HepG2 (cell line): ENCODE measurements at regions not wholly inside any gene's neighbourhood (a gene's known extent, or its start where the extent isn't known, plus 50 kb on each side); places are given as distances from the start of the nearest gene placed in this dataset.

Experiments used
- ATAC-seq: fragments of 200-7000 bp; cut with Tn5 transposase; 3 replicates; pipeline ENCODE4 v1.9.1; 2020; ENCODE audit warnings: mild to moderate bottlenecking, moderate library complexity
- BruUV-seq: library from RNA; stranded (reverse); fragments of 400-500 nt; replicated peaks from 2 replicates; lab custom pipeline; 2021; lab: Mats Ljungman, UMichigan
- CTCF ChIA-PET: fragments of 300-600 bp; formaldehyde crosslinking; extraction: SDS; loops from one replicate; lab custom pipeline; 2021; ENCODE audit warnings: low total read pairs, inconsistent platforms, low intra/inter-chr PET ratio; lab: Yijun Ruan, JAX
- POLR2A ChIA-PET: fragments of 350-600 bp; sonication (Branson Sonifier 250); formaldehyde crosslinking; loops from one replicate; lab custom pipeline; 2020; ENCODE audit warnings: antibody characterized with exemption, inconsistent platforms; lab: Yijun Ruan, JAX
- DNase-seq: peaks from one replicate; pipeline ENCODE4 v3.0.0-alpha.2; 2015; ENCODE audit warnings: low spot score
- FAIRE-seq: peaks from 3 replicates; lab custom pipeline; 2011; peaks lifted over from hg19 to GRCh38; lab: Jason Lieb, UNC
- H2AFZ ChIP-seq: one replicate; pipeline ENCODE4 v1.6.1; 2011; ENCODE audit warnings: low read length, inconsistent platforms
- H3K27ac ChIP-seq: fragments of 300-600 bp; 3 replicates; pipeline ENCODE4 v1.8.0; 2011; ENCODE audit warnings: mixed run types, mild to moderate bottlenecking, mixed read lengths, low read length, inconsistent platforms; ENCODE audit not compliant: insufficient read depth; ENCODE audit errors: extremely low read length
- H3K27me3 ChIP-seq, 2 experiments: fragments of 200-600 bp in 1 of 2; 2 replicates in 1 of 2; 3 replicates in 1 of 2; pipeline versions ENCODE4 v1.6.0 to v1.8.0; 2011; ENCODE audit warnings: low read length in 2 of 2, mild to moderate bottlenecking in 2 of 2, moderate library complexity in 2 of 2, inconsistent platforms in 1 of 2; ENCODE audit not compliant: insufficient read depth in 2 of 2, control insufficient read depth in 1 of 2
- H3K36me3 ChIP-seq, 2 experiments: fragments of 200-600 bp in 1 of 2; replicated peaks in 1 of 2; 2 replicates in 1 of 2; 3 replicates in 1 of 2; pipeline versions ENCODE4 v1.5.1 to v1.8.0; 2011; ENCODE audit warnings: low read length in 2 of 2, inconsistent platforms in 1 of 2; ENCODE audit not compliant: insufficient read depth in 2 of 2, control insufficient read depth in 1 of 2
- H3K4me1 ChIP-seq: 2 replicates; pipeline ENCODE4 v1.5.1; 2012; ENCODE audit warnings: low read length, inconsistent platforms; ENCODE audit not compliant: insufficient read depth
- H3K4me2 ChIP-seq: 2 replicates; pipeline ENCODE4 v1.6.0; 2011; ENCODE audit warnings: low read depth, low read length, inconsistent platforms
- H3K4me3 ChIP-seq, 3 experiments: fragments of 200-600 bp in 1 of 3; sonication (generic), shearing (Covaris generic) in 1 of 3; replicated peaks in 1 of 3; 2 replicates each; pipeline ENCODE4 v1.5.1; 2011 to 2016; ENCODE audit warnings: low read length in 3 of 3, inconsistent platforms in 2 of 3, low read depth in 2 of 3, mild to moderate bottlenecking in 2 of 3, control low read depth in 1 of 3, mixed read lengths in 1 of 3; ENCODE audit not compliant: insufficient read depth in 1 of 3
- H3K79me2 ChIP-seq: one replicate; pipeline ENCODE4 v1.6.1; 2011; ENCODE audit warnings: low read length, inconsistent platforms; ENCODE audit not compliant: insufficient read depth
- H3K9ac ChIP-seq: 2 replicates; pipeline ENCODE4 v1.6.0; 2011; ENCODE audit warnings: mild to moderate bottlenecking, low read depth, low read length, inconsistent platforms; ENCODE audit not compliant: insufficient read depth
- H3K9me3 ChIP-seq: 2 replicates; pipeline ENCODE4 v1.5.1; 2012; ENCODE audit warnings: mild to moderate bottlenecking, low read length
- H4K20me1 ChIP-seq: 2 replicates; pipeline ENCODE4 v1.6.0; 2011; ENCODE audit warnings: inconsistent platforms, mild to moderate bottlenecking, low read length, moderate library complexity; ENCODE audit not compliant: insufficient read depth
- MTF1 ChIP-seq: sonication (generic); formaldehyde crosslinking; IDR thresholded peaks from 2 replicates; pipeline ENCODE4 v1.5.0; 2020; ENCODE audit warnings: missing genetic modification reagents
- NR1H2 ChIP-seq: sonication (generic); formaldehyde crosslinking; IDR thresholded peaks from 2 replicates; pipeline ENCODE4 v1.8.1; 2022; ENCODE audit warnings: low read depth, missing genetic modification reagents, borderline replicate concordance
- PHF8 ChIP-seq: sonication (generic); formaldehyde crosslinking; IDR thresholded peaks from 2 replicates; pipeline ENCODE4 v1.5.0; 2020; ENCODE audit warnings: missing genetic modification reagents
- SKI ChIP-seq: fragments of 450-650 bp; IDR thresholded peaks from one replicate; pipeline ENCODE4 v1.6.1; 2018; ENCODE audit warnings: mild to moderate bottlenecking; ENCODE audit not compliant: partially characterized antibody
- TBP ChIP-seq: sonication (generic); formaldehyde crosslinking; IDR thresholded peaks from 2 replicates; pipeline ENCODE4 v1.5.0; 2020; ENCODE audit warnings: missing genetic modification reagents
- ZNF484 ChIP-seq: sonication (generic); formaldehyde crosslinking; IDR thresholded peaks from 2 replicates; pipeline ENCODE4 v1.5.1; 2020; ENCODE audit warnings: mild to moderate bottlenecking, low read depth, missing genetic modification reagents, borderline replicate concordance
- ZNF547 ChIP-seq: sonication (generic); formaldehyde crosslinking; IDR thresholded peaks from 2 replicates; pipeline ENCODE4 v1.5.1; 2020; ENCODE audit warnings: mild to moderate bottlenecking, missing genetic modification reagents
- ZNF7 ChIP-seq: IDR thresholded peaks from 2 replicates; pipeline ENCODE4 v1.6.1; 2016; ENCODE audit warnings: missing biosample characterization, missing genetic modification reagents
- ZSCAN21 ChIP-seq: sonication (generic); formaldehyde crosslinking; IDR thresholded peaks from 2 replicates; pipeline ENCODE4 v1.8.0; 2022; ENCODE audit warnings: mild to moderate bottlenecking, missing genetic modification reagents, moderate library complexity, borderline replicate concordance
- WGBS: methylation state at CpG from one replicate; pipeline ENCODE4 v1.1.6; 2017; ENCODE audit warnings: low lambda C conversion rate; 5-methylcytosine and 5-hydroxymethylcytosine counted together
- in situ Hi-C: cut with HindIII; loops from 2 replicates; pipeline ENCODE4 v1.10.0; 2017; ENCODE audit warnings: low pct_unique_long_range_greater_than_20kb; ENCODE audit not compliant: extremely low pct_ligation_motif_present
- intact Hi-C: fragments of 100-400 bp; cut with micrococcal nuclease; formaldehyde crosslinking; loops from one replicate; pipeline ENCODE4 v1.10.0; 2022; ENCODE audit not compliant: unreplicated experiment
- TF ChIP-seq, protein P1 (sequence below): sonication (generic); formaldehyde crosslinking; IDR thresholded peaks from 2 replicates; pipeline ENCODE4 v1.4.0; 2020; ENCODE audit warnings: missing genetic modification reagents
- TF ChIP-seq, protein P2 (sequence below): IDR thresholded peaks from 2 replicates; pipeline ENCODE4 v1.6.1; 2016; ENCODE audit warnings: mild to moderate bottlenecking

DNA sequence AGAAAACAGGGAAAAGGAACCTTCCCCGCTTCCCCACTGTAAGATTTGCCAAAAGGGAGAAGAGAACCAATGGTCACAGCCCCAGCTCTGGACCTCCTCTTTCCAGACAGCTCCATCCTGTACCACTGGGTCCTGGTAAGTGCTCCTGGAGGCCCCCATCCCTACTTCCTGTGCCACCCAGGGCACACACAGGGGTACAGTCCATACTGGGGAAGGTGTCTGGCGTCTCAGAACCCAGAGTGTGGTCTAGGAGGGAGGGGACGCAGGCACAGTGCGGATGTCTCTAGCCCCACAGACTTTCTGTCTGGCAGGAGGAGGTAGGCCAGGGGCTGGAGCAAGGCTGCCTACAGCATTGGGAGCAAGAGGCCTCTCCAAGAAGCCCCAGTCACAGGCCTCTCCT, 213.3 kb upstream of the IGFBP3 start:
- ChIA-PET POLR2A (no interaction called here), CTCF (no interaction called here)
- peaks cover 7% of the 10 kb centered on the region; the same call in 1 of the 2 replicates for H3K4me1 ChIP-seq
- no peak overlapping the region for H3K4me2 ChIP-seq
- BruUV-seq = no TSS peak
- no peak overlapping the region for H2AFZ ChIP-seq
- DNase-seq (no peak), FAIRE-seq (no peak), ATAC-seq (no peak)
- no peak overlapping the region for H3K4me3 ChIP-seq
- no peaks in the 10 kb centered on the region for H3K79me2 ChIP-seq
- no peak overlapping the region for H3K9ac ChIP-seq
- TF ChIP-seq, protein P1, sequence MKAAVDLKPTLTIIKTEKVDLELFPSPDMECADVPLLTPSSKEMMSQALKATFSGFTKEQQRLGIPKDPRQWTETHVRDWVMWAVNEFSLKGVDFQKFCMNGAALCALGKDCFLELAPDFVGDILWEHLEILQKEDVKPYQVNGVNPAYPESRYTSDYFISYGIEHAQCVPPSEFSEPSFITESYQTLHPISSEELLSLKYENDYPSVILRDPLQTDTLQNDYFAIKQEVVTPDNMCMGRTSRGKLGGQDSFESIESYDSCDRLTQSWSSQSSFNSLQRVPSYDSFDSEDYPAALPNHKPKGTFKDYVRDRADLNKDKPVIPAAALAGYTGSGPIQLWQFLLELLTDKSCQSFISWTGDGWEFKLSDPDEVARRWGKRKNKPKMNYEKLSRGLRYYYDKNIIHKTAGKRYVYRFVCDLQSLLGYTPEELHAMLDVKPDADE = no peak
- TF ChIP-seq SKI (no peak), NR1H2 (no peak), PHF8 (CRISPR knock-in tag) (no peak), ZSCAN21 (CRISPR knock-in tag) (no peak), ZNF484 (CRISPR knock-in tag) (no peak), ZNF547 (CRISPR knock-in tag) (no peak), TBP (CRISPR knock-in tag) (no peak), ZNF7 (no peak), MTF1 (CRISPR knock-in tag) (no peak)
- TF ChIP-seq, protein P2, sequence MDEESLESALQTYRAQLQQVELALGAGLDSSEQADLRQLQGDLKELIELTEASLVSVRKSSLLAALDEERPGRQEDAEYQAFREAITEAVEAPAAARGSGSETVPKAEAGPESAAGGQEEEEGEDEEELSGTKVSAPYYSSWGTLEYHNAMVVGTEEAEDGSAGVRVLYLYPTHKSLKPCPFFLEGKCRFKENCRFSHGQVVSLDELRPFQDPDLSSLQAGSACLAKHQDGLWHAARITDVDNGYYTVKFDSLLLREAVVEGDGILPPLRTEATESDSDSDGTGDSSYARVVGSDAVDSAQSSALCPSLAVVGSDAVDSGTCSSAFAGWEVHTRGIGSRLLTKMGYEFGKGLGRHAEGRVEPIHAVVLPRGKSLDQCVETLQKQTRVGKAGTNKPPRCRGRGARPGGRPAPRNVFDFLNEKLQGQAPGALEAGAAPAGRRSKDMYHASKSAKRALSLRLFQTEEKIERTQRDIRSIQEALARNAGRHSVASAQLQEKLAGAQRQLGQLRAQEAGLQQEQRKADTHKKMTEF (CRISPR knock-in tag) = no peak
- WGBS = 20% methylated on average over 1 of the region's 4 CpGs
- H3K9me3 ChIP-seq = no peaks in the 10 kb centered on the region
- in situ Hi-C loops (no loop called here), intact Hi-C loops (loop anchor here (5.0 kb wide), 1 partner anchor 218 kb away; no protein-coding TSS in a partner anchor)
- no peaks in the 10 kb centered on the region for H4K20me1 ChIP-seq
- no peak overlapping the region for H3K27ac ChIP-seq
- no peaks in the 10 kb centered on the region; a peak in 1 of 5 replicates for H3K27me3 ChIP-seq
- H3K36me3 ChIP-seq = no peaks in the 10 kb centered on the region
